HEK293T (cell line): ENCODE measurements at regions not wholly inside any gene's neighbourhood (a gene's known extent, or its start where the extent isn't known, plus 50 kb on each side); places are given as distances from the start of the nearest gene placed in this dataset.

ENCODE experiments used
- CTCF ChIA-PET: fragments of 350-600 bp; formaldehyde crosslinking; extraction: SDS; loops from one replicate; lab custom pipeline; 2021; ENCODE audit warnings: antibody characterized with exemption, inconsistent platforms; lab: Yijun Ruan, JAX
- POLR2A ChIA-PET: fragments of 350-600 bp; formaldehyde crosslinking; extraction: SDS; loops from one replicate; lab custom pipeline; 2020; ENCODE audit warnings: antibody characterized with exemption, inconsistent platforms; lab: Yijun Ruan, JAX
- DNase-seq: peaks from one replicate; pipeline ENCODE4 v3.0.0; 2012; ENCODE audit warnings: mixed read lengths; ENCODE audit errors: extremely low spot score
- ARNT ChIP-seq: fragments of 450-650 bp; IDR thresholded peaks from 2 replicates; pipeline ENCODE4 v1.6.1; 2017; ENCODE audit warnings: mild to moderate bottlenecking
- BHLHE40 ChIP-seq: fragments of 450-650 bp; IDR thresholded peaks from 2 replicates; pipeline ENCODE4 v1.6.1; 2016; ENCODE audit warnings: mild to moderate bottlenecking, moderate library complexity, borderline replicate concordance
- CTBP1 ChIP-seq: fragments of 450-650 bp; IDR thresholded peaks from 2 replicates; pipeline ENCODE4 v1.6.1; 2016; ENCODE audit warnings: borderline replicate concordance
- ELF4 ChIP-seq: fragments of 450-650 bp; IDR thresholded peaks from 2 replicates; pipeline ENCODE4 v1.6.1; 2017; ENCODE audit warnings: antibody characterized with exemption
- FOXA1 ChIP-seq: fragments of 450-650 bp; IDR thresholded peaks from 2 replicates; pipeline ENCODE4 v1.6.1; 2016; ENCODE audit warnings: mild to moderate bottlenecking
- FOXK2 ChIP-seq: fragments of 450-650 bp; IDR thresholded peaks from 2 replicates; pipeline ENCODE4 v1.6.1; 2016; ENCODE audit warnings: mild to moderate bottlenecking
- FOXM1 ChIP-seq: fragments of 450-650 bp; IDR thresholded peaks from 2 replicates; pipeline ENCODE4 v1.6.1; 2017; ENCODE audit warnings: mild to moderate bottlenecking, borderline replicate concordance
- HDGF ChIP-seq: fragments of 450-650 bp; IDR thresholded peaks from 2 replicates; pipeline ENCODE4 v1.6.1; 2017; ENCODE audit warnings: antibody characterized with exemption, borderline replicate concordance
- L3MBTL2 ChIP-seq: fragments of 450-650 bp; conservative IDR thresholded peaks from 2 replicates; pipeline ENCODE4 v1.6.1; 2016; ENCODE audit warnings: mild to moderate bottlenecking
- LEF1 ChIP-seq: fragments of 450-650 bp; IDR thresholded peaks from 2 replicates; pipeline ENCODE4 v1.6.1; 2017; ENCODE audit warnings: mild to moderate bottlenecking, borderline replicate concordance
- NFRKB ChIP-seq: fragments of 450-650 bp; IDR thresholded peaks from 2 replicates; pipeline ENCODE4 v1.6.1; 2016; ENCODE audit warnings: mild to moderate bottlenecking, moderate library complexity
- PKNOX1 ChIP-seq: fragments of 450-650 bp; IDR thresholded peaks from 2 replicates; pipeline ENCODE4 v1.6.1; 2016
- SP1 ChIP-seq: fragments of 450-650 bp; IDR thresholded peaks from 2 replicates; pipeline ENCODE4 v1.6.1; 2017
- SUZ12 ChIP-seq: fragments of 450-650 bp; IDR thresholded peaks from 2 replicates; pipeline ENCODE4 v1.6.1; 2016; ENCODE audit warnings: mild to moderate bottlenecking
- TARDBP ChIP-seq: fragments of 450-650 bp; IDR thresholded peaks from 2 replicates; pipeline ENCODE4 v1.6.1; 2016
- ZNF384 ChIP-seq: fragments of 450-650 bp; IDR thresholded peaks from 2 replicates; pipeline ENCODE4 v1.6.1; 2016

GRCh38 chr13:111662895-111663294 lies 342.5 kb downstream of the TEX29 start:
- no peak for DNase-seq
- no peak for TF ChIP-seq BHLHE40
- POLR2A ChIA-PET: no interaction called here
- CTCF ChIA-PET: no interaction called here

- DNase-seq: no peak
- ChIA-PET POLR2A (no interaction called here), CTCF (no interaction called here)
- TF ChIP-seq SUZ12 (no peak), LEF1 (no peak), ELF4 (no peak), NFRKB (no peak), HDGF (no peak), SP1 (no peak), FOXK2 (no peak)
Observed at GRCh38 chr13:111663505-111663904, 343.1 kb downstream of the TEX29 start.

GRCh38 chr13:111663953-111664421 lies 343.5 kb downstream of the TEX29 start:
- TF ChIP-seq SP1: no peak
- no peak for TF ChIP-seq LEF1
- TF ChIP-seq TARDBP: no peak
- TF ChIP-seq CTBP1: no peak
- TF ChIP-seq HDGF: no peak
- no peak for TF ChIP-seq NFRKB
- no peak for TF ChIP-seq ARNT
- no peak for TF ChIP-seq ELF4
- no peak for TF ChIP-seq SUZ12
- no peak for TF ChIP-seq PKNOX1
- TF ChIP-seq ZNF384: no peak
- no peak for TF ChIP-seq FOXK2
- TF ChIP-seq BHLHE40: no peak
- TF ChIP-seq FOXA1: no peak
- TF ChIP-seq L3MBTL2: no peak
- TF ChIP-seq FOXM1: no peak
- DNase-seq: no peak
- ChIA-PET POLR2A (no interaction called here), CTCF (no interaction called here)

DNA sequence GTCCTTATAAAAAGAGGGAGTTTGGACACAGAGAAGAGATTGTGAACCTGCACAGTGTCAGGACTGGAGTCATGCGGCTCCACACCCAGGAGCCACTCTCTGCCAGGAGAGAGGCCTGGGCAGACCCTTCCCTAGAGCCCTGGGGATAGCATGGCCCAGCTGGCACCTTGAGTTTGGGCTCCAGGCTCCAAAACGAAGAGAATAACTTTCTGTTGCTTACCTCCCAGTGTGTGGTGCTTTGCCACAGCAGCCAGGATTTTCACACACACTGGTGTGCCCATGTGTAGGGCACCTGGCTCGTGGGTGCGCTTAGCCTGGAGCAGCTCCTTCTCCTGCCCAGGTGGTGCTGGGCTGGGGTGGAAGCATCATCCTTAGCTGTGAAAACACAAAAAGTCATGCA lies 344.3 kb downstream of the TEX29 start:
- TF ChIP-seq L3MBTL2 (no peak), SUZ12 (no peak), FOXK2 (no peak), TARDBP (no peak), NFRKB (no peak), BHLHE40 (no peak), ELF4 (no peak), FOXA1 (no peak), FOXM1 (no peak), PKNOX1 (no peak), ZNF384 (no peak), CTBP1 (no peak), HDGF (no peak), SP1 (no peak), LEF1 (no peak)
- ChIA-PET CTCF (no interaction called here), POLR2A (no interaction called here)
- DNase-seq: no peak

DNA sequence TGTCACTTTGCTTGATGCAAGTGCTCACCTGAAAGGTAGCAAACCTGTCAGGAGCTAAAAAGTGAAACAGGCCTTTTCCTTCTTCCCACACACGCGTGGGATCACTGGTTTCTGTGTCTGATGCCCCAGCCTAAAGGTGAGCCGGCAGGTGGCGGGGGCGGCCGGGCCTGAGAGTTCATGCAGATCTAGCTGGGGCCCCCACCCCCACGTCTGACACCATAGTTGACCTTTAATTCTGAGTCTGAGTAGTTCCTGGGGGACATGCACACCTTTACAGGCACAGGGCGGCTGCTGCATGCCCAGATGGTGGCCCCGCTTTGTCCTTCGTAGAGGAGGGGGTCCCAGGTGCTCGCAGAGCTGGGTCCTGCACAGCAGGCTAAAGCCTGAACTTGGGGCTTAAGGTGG lies 345.3 kb downstream of the TEX29 start:
- TF ChIP-seq LEF1 (no peak), CTBP1 (no peak), SP1 (no peak), TARDBP (no peak), PKNOX1 (no peak), NFRKB (no peak), FOXM1 (no peak), ELF4 (no peak)
- DNase-seq: no peak
- ChIA-PET CTCF (no interaction called here), POLR2A (no interaction called here)

DNA sequence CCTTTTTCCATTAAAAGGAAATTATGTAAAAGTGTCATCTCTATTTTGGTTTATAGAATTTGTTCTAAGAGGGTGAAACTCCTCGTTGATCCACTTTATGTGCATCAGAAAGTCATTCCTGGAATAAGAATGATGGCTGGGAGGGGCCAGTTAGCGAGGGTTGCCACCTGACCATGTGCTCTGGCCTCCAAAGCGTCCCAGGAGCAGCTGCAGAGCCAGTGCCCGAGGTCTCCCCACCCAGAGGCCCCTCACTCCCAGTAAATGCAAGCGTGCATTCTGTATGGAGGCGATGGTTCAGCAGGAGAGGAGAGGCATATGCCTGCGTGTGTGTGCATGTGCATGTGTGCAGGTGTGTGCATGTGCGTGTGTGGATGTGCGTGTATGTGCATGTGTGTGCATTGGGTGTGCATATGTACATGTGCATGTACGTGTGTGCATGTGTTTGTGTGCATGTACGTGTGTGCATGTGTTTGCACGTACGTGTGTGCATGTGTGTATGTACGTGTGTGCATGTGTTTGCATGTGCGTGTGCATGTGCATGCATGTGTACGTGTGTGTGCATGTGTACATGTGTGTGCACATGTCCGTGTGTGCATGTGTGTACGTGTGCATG lies 345.8 kb downstream of the TEX29 start:
- ChIA-PET CTCF (no interaction called here), POLR2A (no interaction called here)
- TF ChIP-seq SP1 (no peak), ZNF384 (no peak), LEF1 (no peak), FOXK2 (no peak), BHLHE40 (no peak), TARDBP (no peak), HDGF (no peak), PKNOX1 (no peak), FOXM1 (no peak), L3MBTL2 (no peak), SUZ12 (no peak), CTBP1 (no peak), FOXA1 (no peak), ELF4 (no peak), NFRKB (no peak), ARNT (no peak)
- DNase-seq: no peak
